HCT116 (cell line): ENCODE measurements at regions not wholly inside any gene's neighbourhood (a gene's known extent, or its start where the extent isn't known, plus 50 kb on each side); places are given as distances from the start of the nearest gene placed in this dataset.

Experiments used
- ATAC-seq: fragments of 200-7000 bp; cut with Tn5 transposase; 2 replicates; pipeline ENCODE4 v1.9.1; 2020; ENCODE audit warnings: mild to moderate bottlenecking, moderate library complexity
- BruUV-seq: library from RNA; stranded (reverse); fragments of 400-500 nt; replicated peaks from 2 replicates; lab custom pipeline; 2021; lab: Mats Ljungman, UMichigan
- CTCF ChIA-PET: fragments of 300-600 bp; sonication (Branson Sonifier 250); formaldehyde crosslinking; loops from one replicate; lab custom pipeline; 2021; ENCODE audit warnings: antibody characterized with exemption; lab: Charles Lee
- POLR2A ChIA-PET: fragments of 300-600, 350-600 bp; sonication (Branson Sonifier 250); formaldehyde crosslinking; loops from one replicate; lab custom pipeline; 2021; ENCODE audit warnings: antibody characterized with exemption; lab: Charles Lee
- RAD21 ChIA-PET, 2 experiments: fragments of 300-600 bp; sonication (Branson Sonifier 250); formaldehyde crosslinking; loops; one replicate each; lab custom pipeline; 2023; ENCODE audit warnings: low total read pairs in 2 of 2; ENCODE audit not compliant: uncharacterized antibody in 2 of 2, unreplicated experiment in 2 of 2, low non-redundant PET in 1 of 2; lab: Charles Lee
- DNase-seq: peaks from one replicate; pipeline ENCODE4 v3.0.0-alpha.2; 2010; ENCODE audit warnings: low read depth, low spot score
- H2AFZ ChIP-seq: fragments of 200-600 bp; shearing (Covaris generic), sonication (generic); 2 replicates; pipeline ENCODE4 v1.6.1; 2017; ENCODE audit warnings: low read depth, mixed run types, mixed read lengths, antibody characterized with exemption, low read length; ENCODE audit not compliant: poor library complexity, severe bottlenecking
- H3K27ac ChIP-seq: 2 replicates; pipeline ENCODE4 v1.5.1; 2012; ENCODE audit warnings: low read depth, low read length
- H3K27me3 ChIP-seq: fragments of 200-600 bp; sonication (generic); 2 replicates; pipeline ENCODE4 v1.6.1; 2016; ENCODE audit warnings: mixed run types, low read length, mixed read lengths; ENCODE audit not compliant: insufficient read depth
- H3K36me3 ChIP-seq, 2 experiments: fragments of 200-500 bp in 1 of 2; fragments of 200-600 bp in 1 of 2; sonication (Bioruptor generic) in 1 of 2; sonication (generic) in 1 of 2; 2 replicates each; pipeline versions ENCODE4 v1.5.1 to v1.6.1; 2014 to 2016; ENCODE audit warnings: low read length in 2 of 2, inconsistent platforms in 1 of 2, mixed read lengths in 1 of 2, mixed run types in 1 of 2; ENCODE audit not compliant: insufficient read depth in 2 of 2, control insufficient read depth in 1 of 2
- H3K4me1 ChIP-seq, 2 experiments: fragments of 200-600 bp in 1 of 2; sonication (generic) in 1 of 2; 2 replicates each; pipeline versions ENCODE4 v1.5.1 to v1.6.1; 2012 to 2017; ENCODE audit warnings: low read length in 2 of 2, inconsistent platforms in 1 of 2, mild to moderate bottlenecking in 1 of 2, mixed read lengths in 1 of 2, mixed run types in 1 of 2, moderate library complexity in 1 of 2; ENCODE audit not compliant: insufficient read depth in 2 of 2, control insufficient read depth in 1 of 2
- H3K4me2 ChIP-seq: fragments of 200-600 bp; sonication (generic); 2 replicates; pipeline ENCODE4 v1.6.1; 2017; ENCODE audit warnings: mixed run types, low read length, mixed read lengths
- H3K4me3 ChIP-seq, 2 experiments: fragments of 200-600 bp in 1 of 2; sonication (generic) in 1 of 2; replicated peaks in 1 of 2; 2 replicates each; pipeline ENCODE4 v1.5.1; 2011 to 2016; ENCODE audit warnings: low read length in 2 of 2, control low read depth in 1 of 2, low read depth in 1 of 2, mild to moderate bottlenecking in 1 of 2, mixed read lengths in 1 of 2, mixed run types in 1 of 2
- H3K79me2 ChIP-seq: fragments of 200-600 bp; sonication (generic); 2 replicates; pipeline ENCODE4 v1.6.1; 2017; ENCODE audit warnings: mild to moderate bottlenecking, mixed run types, low read length, moderate library complexity, mixed read lengths; ENCODE audit not compliant: insufficient read depth
- H3K9ac ChIP-seq: fragments of 200-600 bp; sonication (generic); 2 replicates; pipeline ENCODE4 v1.6.1; 2016; ENCODE audit warnings: low read length, mixed read lengths
- H3K9me2 ChIP-seq: fragments of 200-600 bp; sonication (generic), shearing (Covaris generic); 2 replicates; pipeline ENCODE4 v1.6.1; 2017; ENCODE audit warnings: mixed run types, mild to moderate bottlenecking, moderate library complexity; ENCODE audit not compliant: insufficient read depth
- H3K9me3 ChIP-seq, 2 experiments: fragments of 200-500 bp in 1 of 2; fragments of 200-600 bp in 1 of 2; sonication (Bioruptor generic) in 1 of 2; sonication (generic) in 1 of 2; 2 replicates each; pipeline ENCODE4 v1.6.1; 2014 to 2017; ENCODE audit warnings: low read length in 2 of 2, mixed read lengths in 2 of 2, inconsistent platforms in 1 of 2, low read depth in 1 of 2, mild to moderate bottlenecking in 1 of 2, mixed run types in 1 of 2, moderate library complexity in 1 of 2; ENCODE audit not compliant: control insufficient read depth in 1 of 2, insufficient read depth in 1 of 2
- H4K20me1 ChIP-seq: fragments of 200-600 bp; sonication (generic), shearing (Covaris generic); 2 replicates; pipeline ENCODE4 v1.6.1; 2017; ENCODE audit warnings: mixed run types, mild to moderate bottlenecking, moderate library complexity; ENCODE audit not compliant: insufficient read depth
- CBX3 ChIP-seq: IDR thresholded peaks from 2 replicates; pipeline ENCODE4 v1.6.1; 2012; ENCODE audit warnings: low read depth
- CEBPB ChIP-seq: IDR thresholded peaks from 2 replicates; pipeline ENCODE4 v1.6.1; 2012; ENCODE audit warnings: low read depth
- EGR1 ChIP-seq: IDR thresholded peaks from 2 replicates; pipeline ENCODE4 v1.6.1; 2012; ENCODE audit warnings: low read depth
- ELF1 ChIP-seq: IDR thresholded peaks from 2 replicates; pipeline ENCODE4 v1.6.1; 2012; ENCODE audit warnings: low read depth, borderline replicate concordance
- EZH2 ChIP-seq: fragments of 200-600 bp; sonication (generic); IDR thresholded peaks from 2 replicates; pipeline ENCODE4 v1.6.1; 2017; ENCODE audit warnings: antibody characterized with exemption, mixed run types
- EZH2phosphoT487 ChIP-seq: fragments of 200-600 bp; IDR thresholded peaks from 2 replicates; pipeline ENCODE4 v1.6.1; 2018; ENCODE audit warnings: antibody characterized with exemption, borderline replicate concordance
- JUND ChIP-seq: IDR thresholded peaks from 2 replicates; pipeline ENCODE4 v1.6.1; 2012
- MAX ChIP-seq: IDR thresholded peaks from 2 replicates; pipeline ENCODE4 v1.6.1; 2012
- POLR2A ChIP-seq: IDR thresholded peaks from 2 replicates; pipeline ENCODE4 v1.7.0; 2011; ENCODE audit warnings: borderline replicate concordance; ENCODE audit not compliant: insufficient read depth, insufficient read length; ENCODE audit errors: extremely low read depth
- RAD21 ChIP-seq: IDR thresholded peaks from 2 replicates; pipeline ENCODE4 v1.6.1; 2012; ENCODE audit warnings: low read depth, mild to moderate bottlenecking
- REST ChIP-seq: IDR thresholded peaks from 2 replicates; pipeline ENCODE4 v1.6.1; 2012; ENCODE audit warnings: low read depth
- SP1 ChIP-seq: IDR thresholded peaks from 2 replicates; pipeline ENCODE4 v1.6.1; 2012; ENCODE audit warnings: low read depth
- SRF ChIP-seq: IDR thresholded peaks from 2 replicates; pipeline ENCODE4 v1.6.1; 2012; ENCODE audit warnings: low read depth
- TCF7L2 ChIP-seq: IDR thresholded peaks from 2 replicates; pipeline ENCODE4 v1.7.0; 2011; ENCODE audit warnings: borderline replicate concordance, inconsistent platforms; ENCODE audit not compliant: insufficient read depth, insufficient read length; ENCODE audit errors: extremely low read depth
- ZFX ChIP-seq: fragments of 450-650 bp; IDR thresholded peaks from 2 replicates; pipeline ENCODE4 v1.6.1; 2017
- intact Hi-C: fragments of 100-400 bp; cut with micrococcal nuclease; formaldehyde crosslinking; loops from 2 replicates; pipeline ENCODE4 v1.10.0; 2022
- TF ChIP-seq, protein P1 (sequence below): IDR thresholded peaks from 2 replicates; pipeline ENCODE4 v1.6.1; 2012
- TF ChIP-seq, protein P2 (sequence below), 3 experiments: fragments of 200-600 bp in 1 of 3; sonication (generic) in 1 of 3; IDR thresholded peaks in 2 of 3; conservative IDR thresholded peaks in 1 of 3; 2 replicates each; pipeline ENCODE4 v1.5.1; 2012 to 2017; ENCODE audit warnings: low read depth in 2 of 3, low read length in 2 of 3, antibody characterized with exemption in 1 of 3, borderline replicate concordance in 1 of 3, control low read depth in 1 of 3, mild to moderate bottlenecking in 1 of 3, mixed read lengths in 1 of 3, mixed run types in 1 of 3, moderate library complexity in 1 of 3; ENCODE audit not compliant: insufficient read depth in 1 of 3

GRCh38 chr14:98853063-98853729, 418.8 kb downstream of the BCL11B start:
- Histone ChIP-seq H3K9ac (no peak overlapping the region), H3K4me2 (no peak overlapping the region), H3K79me2 (no peaks in the 10 kb centered on the region), H3K36me3 (no peaks in the 10 kb centered on the region), H4K20me1 (no peaks in the 10 kb centered on the region), H3K9me2 (no peaks in the 10 kb centered on the region), H3K27me3 (peaks cover 50% of the 10 kb centered on the region), H3K4me1 (no peaks in the 10 kb centered on the region), H2AFZ (no peak overlapping the region), H3K27ac (no peak overlapping the region), H3K4me3 (no peak overlapping the region), H3K9me3 (no peaks in the 10 kb centered on the region)
- POLR2A ChIA-PET: no interaction called here
- TF ChIP-seq EGR1 (no peak), SRF (no peak), CBX3 (no peak), SP1 (no peak), REST (no peak), EZH2phosphoT487 (no peak), ELF1 (no peak), MAX (no peak), ZFX (no peak), EZH2 (no peak), JUND (no peak), CEBPB (no peak), TCF7L2 (no peak), POLR2A (no peak), RAD21 (no peak)
- TF ChIP-seq, protein P1, sequence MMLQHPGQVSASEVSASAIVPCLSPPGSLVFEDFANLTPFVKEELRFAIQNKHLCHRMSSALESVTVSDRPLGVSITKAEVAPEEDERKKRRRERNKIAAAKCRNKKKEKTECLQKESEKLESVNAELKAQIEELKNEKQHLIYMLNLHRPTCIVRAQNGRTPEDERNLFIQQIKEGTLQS: no peak
- TF ChIP-seq, protein P2, sequence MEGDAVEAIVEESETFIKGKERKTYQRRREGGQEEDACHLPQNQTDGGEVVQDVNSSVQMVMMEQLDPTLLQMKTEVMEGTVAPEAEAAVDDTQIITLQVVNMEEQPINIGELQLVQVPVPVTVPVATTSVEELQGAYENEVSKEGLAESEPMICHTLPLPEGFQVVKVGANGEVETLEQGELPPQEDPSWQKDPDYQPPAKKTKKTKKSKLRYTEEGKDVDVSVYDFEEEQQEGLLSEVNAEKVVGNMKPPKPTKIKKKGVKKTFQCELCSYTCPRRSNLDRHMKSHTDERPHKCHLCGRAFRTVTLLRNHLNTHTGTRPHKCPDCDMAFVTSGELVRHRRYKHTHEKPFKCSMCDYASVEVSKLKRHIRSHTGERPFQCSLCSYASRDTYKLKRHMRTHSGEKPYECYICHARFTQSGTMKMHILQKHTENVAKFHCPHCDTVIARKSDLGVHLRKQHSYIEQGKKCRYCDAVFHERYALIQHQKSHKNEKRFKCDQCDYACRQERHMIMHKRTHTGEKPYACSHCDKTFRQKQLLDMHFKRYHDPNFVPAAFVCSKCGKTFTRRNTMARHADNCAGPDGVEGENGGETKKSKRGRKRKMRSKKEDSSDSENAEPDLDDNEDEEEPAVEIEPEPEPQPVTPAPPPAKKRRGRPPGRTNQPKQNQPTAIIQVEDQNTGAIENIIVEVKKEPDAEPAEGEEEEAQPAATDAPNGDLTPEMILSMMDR (IDR thresholded peaks at IDR 0.05 in 2 of 3, conservative IDR thresholded peaks at IDR 0.05 in 1 of 3; ENCODE audit: borderline replicate concordance in 1 of 3, insufficient read depth in 1 of 3, low read depth in 2 of 3, low read length in 2 of 3): no peak
- no TSS peak for BruUV-seq
- ATAC-seq (no peak), DNase-seq (no peak)
- CTCF ChIA-PET: no interaction called here
- intact Hi-C loops: no loop called here
- RAD21 ChIA-PET: no interaction called here
